ENCODE measurements at regions not wholly inside any gene's neighbourhood (a gene's known extent, or its start where the extent isn't known, plus 50 kb on each side); places are given as distances from the start of the nearest gene placed in this dataset.

DNA sequence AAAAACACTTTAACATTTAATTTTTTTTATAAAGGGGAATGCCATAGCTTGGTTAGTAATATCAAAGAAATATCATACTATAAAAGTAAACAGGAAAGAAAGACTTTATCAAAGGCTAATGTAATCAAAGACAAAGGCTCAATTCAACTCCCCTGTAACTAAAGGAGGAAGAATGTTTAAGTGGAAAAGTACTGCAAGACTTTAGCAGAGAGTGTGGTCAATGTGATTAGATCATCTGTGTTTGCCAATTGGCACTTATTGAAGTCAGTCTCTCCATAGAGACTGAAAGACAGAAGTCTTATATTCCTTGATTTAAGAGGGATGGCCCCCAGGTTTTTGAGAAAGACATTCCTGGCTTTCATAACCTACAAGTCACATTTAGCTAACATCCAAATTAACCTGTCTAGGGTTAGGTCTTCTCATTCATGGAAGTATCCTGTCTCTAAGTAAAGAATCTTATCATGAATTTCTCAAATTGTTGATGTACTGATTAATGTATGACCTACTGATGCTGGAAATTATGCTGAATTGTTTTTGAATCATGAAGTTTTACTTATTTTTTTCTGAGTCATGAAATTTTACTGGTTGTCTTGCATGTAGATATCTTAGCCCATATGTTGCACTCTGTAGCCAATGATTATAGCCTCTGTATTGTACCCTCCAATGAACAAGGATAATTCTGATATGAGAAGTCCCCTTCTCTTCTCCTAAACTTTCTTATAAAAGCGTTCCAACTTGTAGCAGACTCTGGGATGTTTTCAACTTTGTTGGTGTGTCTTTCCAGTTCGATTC, 65.4 kb downstream of the ATXN7L3B start:
- TF ChIP-seq NFYB (IDR thresholded peaks at IDR 0.05; ENCODE audit: insufficient read depth, low read depth, low read length) (no peak), SRF (IDR thresholded peaks at IDR 0.05; ENCODE audit: low read depth in 2 of 2, low read length in 2 of 2) (no peak), CHD2 (IDR thresholded peaks at IDR 0.05; ENCODE audit: borderline replicate concordance, low read depth, low read length) (no peak), ZBTB11 (CRISPR knock-in tag; IDR thresholded peaks at IDR 0.05) (no peak), SP1 (IDR thresholded peaks at IDR 0.05; ENCODE audit: low read depth, low read length) (no peak), MXI1 (IDR thresholded peaks at IDR 0.05; ENCODE audit: low read depth, low read length) (no peak), BMI1 (IDR thresholded peaks at IDR 0.05; ENCODE audit: borderline replicate concordance) (no peak), NFYA (IDR thresholded peaks at IDR 0.05; ENCODE audit: borderline replicate concordance, low read depth, low read length) (no peak), SREBF1 (IDR thresholded peaks at IDR 0.05; ENCODE audit: low read length) (no peak), YBX1 (IDR thresholded peaks at IDR 0.05) (no peak), NFIC (IDR thresholded peaks at IDR 0.05; ENCODE audit: low read depth, low read length) (no peak), RAD21 (IDR thresholded peaks at IDR 0.05; ENCODE audit: insufficient read depth, low read depth, low read length) (no peak), YY1 (IDR thresholded peaks at IDR 0.05; ENCODE audit: low read depth, low read length) (no peak)
- TF ChIP-seq, protein P1, sequence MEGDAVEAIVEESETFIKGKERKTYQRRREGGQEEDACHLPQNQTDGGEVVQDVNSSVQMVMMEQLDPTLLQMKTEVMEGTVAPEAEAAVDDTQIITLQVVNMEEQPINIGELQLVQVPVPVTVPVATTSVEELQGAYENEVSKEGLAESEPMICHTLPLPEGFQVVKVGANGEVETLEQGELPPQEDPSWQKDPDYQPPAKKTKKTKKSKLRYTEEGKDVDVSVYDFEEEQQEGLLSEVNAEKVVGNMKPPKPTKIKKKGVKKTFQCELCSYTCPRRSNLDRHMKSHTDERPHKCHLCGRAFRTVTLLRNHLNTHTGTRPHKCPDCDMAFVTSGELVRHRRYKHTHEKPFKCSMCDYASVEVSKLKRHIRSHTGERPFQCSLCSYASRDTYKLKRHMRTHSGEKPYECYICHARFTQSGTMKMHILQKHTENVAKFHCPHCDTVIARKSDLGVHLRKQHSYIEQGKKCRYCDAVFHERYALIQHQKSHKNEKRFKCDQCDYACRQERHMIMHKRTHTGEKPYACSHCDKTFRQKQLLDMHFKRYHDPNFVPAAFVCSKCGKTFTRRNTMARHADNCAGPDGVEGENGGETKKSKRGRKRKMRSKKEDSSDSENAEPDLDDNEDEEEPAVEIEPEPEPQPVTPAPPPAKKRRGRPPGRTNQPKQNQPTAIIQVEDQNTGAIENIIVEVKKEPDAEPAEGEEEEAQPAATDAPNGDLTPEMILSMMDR (IDR thresholded peaks at IDR 0.05 in 2 of 3, conservative IDR thresholded peaks at IDR 0.05 in 1 of 3; ENCODE audit: control insufficient read depth in 2 of 3, extremely low read depth in 1 of 3, insufficient read depth in 1 of 3, low read depth in 3 of 3, low read length in 3 of 3), result no peak
